ENCODE measurements at regions not wholly inside any gene's neighbourhood (a gene's known extent, or its start where the extent isn't known, plus 50 kb on each side); places are given as distances from the start of the nearest gene placed in this dataset.

- no peak for DNase-seq
Measured at GRCh38 chr17:79305376-79305767, 230.7 kb downstream of the ENGASE start.

GRCh38 chr17:79304884-79305283 is 230.3 kb downstream of the ENGASE start:
- DNase-seq, result no peak

- no peak for DNase-seq
Measured at GRCh38 chr17:79303641-79304205, 229.1 kb downstream of the ENGASE start.

- no peak for DNase-seq
Measured at GRCh38 chr17:79301469-79301868, 226.8 kb downstream of the ENGASE start.

GRCh38 chr17:79299349-79299748 is 224.7 kb downstream of the ENGASE start:
- DNase-seq, result no peak

- DNase-seq, result no peak
Measured at GRCh38 chr17:79298799-79299198, 224.2 kb downstream of the ENGASE start.

- no peak for DNase-seq
Measured at GRCh38 chr17:79296243-79296642, 221.6 kb downstream of the ENGASE start.

- no peak for DNase-seq
Measured at GRCh38 chr17:79295307-79295706, 220.7 kb downstream of the ENGASE start.

- DNase-seq, result no peak
Measured at GRCh38 chr17:79294459-79295071, 219.9 kb downstream of the ENGASE start.

- DNase-seq, result no peak
Measured at GRCh38 chr17:79292501-79292900, 217.9 kb downstream of the ENGASE start.

- no peak for DNase-seq
Measured at GRCh38 chr17:79291391-79291790, 216.8 kb downstream of the ENGASE start.

- DNase-seq, result no peak
Measured at GRCh38 chr17:79290726-79291125, 216.1 kb downstream of the ENGASE start.

GRCh38 chr17:79288950-79289349 is 214.3 kb downstream of the ENGASE start:
- no peak for DNase-seq

GRCh38 chr17:79286440-79286839 is 211.8 kb downstream of the ENGASE start:
- DNase-seq, result no peak

- no peak for DNase-seq
Measured at GRCh38 chr17:79285973-79286372, 211.3 kb downstream of the ENGASE start.

GRCh38 chr17:79282294-79282693 is 207.7 kb downstream of the ENGASE start:
- no peak for DNase-seq

GRCh38 chr17:79281803-79282202 is 207.2 kb downstream of the ENGASE start:
- no peak for DNase-seq

GRCh38 chr17:79280866-79281572 is 206.4 kb downstream of the ENGASE start:
- no peak for DNase-seq

- no peak for DNase-seq
Measured at GRCh38 chr17:79280010-79280409, 205.4 kb downstream of the ENGASE start.

- DNase-seq, result no peak
Measured at GRCh38 chr17:79279320-79279719, 204.7 kb downstream of the ENGASE start.

GRCh38 chr17:79276821-79277220 is 202.2 kb downstream of the ENGASE start:
- DNase-seq, result peak; percentile 14

- no peak for DNase-seq
Measured at GRCh38 chr17:79273660-79274059, 199.0 kb downstream of the ENGASE start.

- peak; percentile 61 for DNase-seq
Measured at GRCh38 chr17:79272666-79273219, 198.1 kb downstream of the ENGASE start.

- DNase-seq, result no peak
Measured at GRCh38 chr17:79272220-79272619, 197.6 kb downstream of the ENGASE start.
